ENCODE measurements at regions not wholly inside any gene's neighbourhood (a gene's known extent, or its start where the extent isn't known, plus 50 kb on each side); places are given as distances from the start of the nearest gene placed in this dataset.

DNA sequence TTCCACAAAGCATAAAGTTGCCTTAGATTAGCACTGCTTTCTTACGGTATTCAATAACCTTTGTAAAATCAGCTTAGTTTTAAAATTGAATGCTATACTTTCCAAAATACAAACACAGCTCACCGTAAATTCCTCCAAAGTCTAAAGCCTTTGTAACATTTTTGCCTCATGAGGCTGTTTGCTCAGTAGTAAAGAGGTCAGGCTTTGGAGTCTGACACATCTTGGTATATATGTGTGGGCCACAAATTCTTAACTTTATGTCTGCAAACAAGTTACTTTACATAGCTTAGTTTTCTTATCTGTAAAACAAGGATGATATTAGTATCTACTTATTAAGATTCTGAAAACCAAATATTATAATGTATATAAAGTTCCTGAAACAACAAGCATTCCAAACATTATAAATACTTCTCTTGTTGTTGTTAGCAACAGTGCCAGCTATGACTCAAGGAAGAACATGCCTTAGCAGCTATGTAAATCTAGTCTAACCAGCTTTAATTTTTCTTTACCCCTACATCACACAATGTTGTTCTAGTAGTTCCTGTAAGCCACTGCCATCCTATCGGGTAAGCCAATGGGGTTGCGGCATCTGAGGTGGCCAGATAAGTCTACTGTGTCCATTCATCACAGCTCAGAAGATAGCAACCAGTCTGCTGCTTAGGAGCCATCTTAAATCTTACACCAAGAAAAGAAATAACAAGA lies 709.0 kb downstream of the KLHL13 start:
- TF ChIP-seq CTCF (IDR thresholded peaks at IDR 0.05) (no peak), POLR2A (IDR thresholded peaks at IDR 0.05) (no peak)

Measured in ovary (tissue), 3 donors.